HUES48 (cell line): ENCODE measurements at regions not wholly inside any gene's neighbourhood (a gene's known extent, or its start where the extent isn't known, plus 50 kb on each side); places are given as distances from the start of the nearest gene placed in this dataset.

Source experiments
- H3K27ac ChIP-seq: one replicate; pipeline ENCODE4 v1.7.0; 2013; ENCODE audit warnings: low read depth, low read length, inconsistent platforms
- H3K27me3 ChIP-seq: 2 replicates; pipeline ENCODE4 v1.6.1; 2013; ENCODE audit warnings: mild to moderate bottlenecking, low read length; ENCODE audit not compliant: control insufficient read depth, insufficient read depth
- H3K36me3 ChIP-seq: 2 replicates; pipeline ENCODE4 v1.6.1; 2013; ENCODE audit warnings: low read length; ENCODE audit not compliant: control insufficient read depth, insufficient read depth
- H3K4me1 ChIP-seq: 2 replicates; pipeline ENCODE4 v1.6.1; 2013; ENCODE audit warnings: mild to moderate bottlenecking, low read length; ENCODE audit not compliant: control insufficient read depth, insufficient read depth
- H3K4me3 ChIP-seq: 2 replicates; pipeline ENCODE4 v1.5.1; 2013; ENCODE audit warnings: mild to moderate bottlenecking, low read depth, low read length
- H3K9ac ChIP-seq: 2 replicates; pipeline ENCODE4 v1.6.1; 2013; ENCODE audit warnings: mild to moderate bottlenecking, low read depth, low read length, moderate library complexity
- H3K9me3 ChIP-seq: 2 replicates; pipeline ENCODE4 v1.6.1; 2013; ENCODE audit warnings: low read length; ENCODE audit not compliant: control insufficient read depth, insufficient read depth

DNA sequence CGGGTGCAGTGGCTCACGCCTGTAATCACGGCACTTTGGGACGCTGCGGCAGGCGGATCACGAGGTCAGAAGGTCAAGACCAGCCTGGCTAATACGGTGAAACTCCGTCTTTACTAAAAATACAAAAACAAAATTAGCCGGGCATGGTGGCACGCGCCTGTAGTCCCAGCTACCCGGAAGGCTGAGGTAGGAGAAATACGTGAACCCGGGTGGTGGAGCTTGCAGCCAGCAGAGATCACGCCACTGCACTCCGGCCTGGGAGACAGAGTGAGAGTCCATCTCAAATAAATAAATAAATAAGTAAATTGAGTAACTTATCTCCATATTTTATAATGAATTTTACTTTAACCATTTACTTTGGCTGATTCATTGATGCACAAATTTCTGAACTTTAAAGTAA, 1913.3 kb downstream of the PCDH7 start:
- no peak overlapping the region for H3K4me3 ChIP-seq
- no peaks in the 10 kb centered on the region for H3K4me1 ChIP-seq
- H3K9me3 ChIP-seq, result no peaks in the 10 kb centered on the region
- H3K9ac ChIP-seq, result no peak overlapping the region
- no peaks in the 10 kb centered on the region for H3K36me3 ChIP-seq
- no peaks in the 10 kb centered on the region for H3K27me3 ChIP-seq
- H3K27ac ChIP-seq, result no peak overlapping the region

DNA sequence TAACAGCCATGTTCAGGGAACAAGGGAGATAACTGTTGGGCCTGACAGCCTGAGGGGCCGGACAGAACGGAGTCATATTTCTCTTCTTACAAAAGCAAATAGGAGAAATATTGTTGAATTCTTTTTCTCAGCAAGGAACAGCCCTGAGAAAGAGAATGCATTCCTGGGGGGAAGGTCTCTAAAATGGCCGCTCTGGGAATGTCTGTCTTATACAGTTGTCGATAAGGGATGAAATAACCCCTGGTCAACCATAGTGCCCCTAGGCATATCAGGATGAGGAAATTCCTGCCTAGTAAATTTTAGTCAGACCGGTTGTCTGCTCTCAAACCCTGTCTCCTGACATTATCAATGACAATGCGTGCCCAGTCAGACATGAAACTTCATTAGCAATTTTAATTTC, 1925.5 kb downstream of the PCDH7 start:
- no peaks in the 10 kb centered on the region for H3K36me3 ChIP-seq
- no peaks in the 10 kb centered on the region for H3K4me1 ChIP-seq
- H3K27me3 ChIP-seq, result no peaks in the 10 kb centered on the region
- no peak overlapping the region for H3K27ac ChIP-seq
- no peak overlapping the region for H3K4me3 ChIP-seq
- no peak overlapping the region for H3K9ac ChIP-seq
- peaks cover 46% of the 10 kb centered on the region for H3K9me3 ChIP-seq

GRCh38 chr4:32658019-32658418, 1937.8 kb downstream of the PCDH7 start:
- Histone ChIP-seq H3K9ac (no peak overlapping the region), H3K27ac (peak overlapping the region; percentile 33), H3K4me1 (no peaks in the 10 kb centered on the region), H3K27me3 (no peaks in the 10 kb centered on the region), H3K9me3 (no peaks in the 10 kb centered on the region; the same call in 1 of the 2 replicates), H3K36me3 (no peaks in the 10 kb centered on the region), H3K4me3 (no peak overlapping the region)

GRCh38 chr4:32661229-32661628, 1941.1 kb downstream of the PCDH7 start:
- H3K9me3 ChIP-seq, result no peaks in the 10 kb centered on the region; the same call in none of the 2 replicates
- no peaks in the 10 kb centered on the region for H3K36me3 ChIP-seq
- H3K9ac ChIP-seq, result no peak overlapping the region
- no peak overlapping the region for H3K4me3 ChIP-seq
- no peaks in the 10 kb centered on the region for H3K27me3 ChIP-seq
- no peak overlapping the region for H3K27ac ChIP-seq
- no peaks in the 10 kb centered on the region for H3K4me1 ChIP-seq

- Histone ChIP-seq H3K36me3 (no peaks in the 10 kb centered on the region), H3K9ac (no peak overlapping the region), H3K27me3 (no peaks in the 10 kb centered on the region), H3K4me3 (no peak overlapping the region), H3K9me3 (no peaks in the 10 kb centered on the region; the same call in none of the 2 replicates), H3K4me1 (no peaks in the 10 kb centered on the region), H3K27ac (no peak overlapping the region)
Measured at GRCh38 chr4:32662803-32663202, 1942.6 kb downstream of the PCDH7 start.

- H3K36me3 ChIP-seq, result no peaks in the 10 kb centered on the region
- H3K4me1 ChIP-seq, result no peaks in the 10 kb centered on the region
- H3K27me3 ChIP-seq, result no peaks in the 10 kb centered on the region
- H3K27ac ChIP-seq, result no peak overlapping the region
- no peak overlapping the region for H3K4me3 ChIP-seq
- no peak overlapping the region for H3K9ac ChIP-seq
- H3K9me3 ChIP-seq, result no peaks in the 10 kb centered on the region
Measured at GRCh38 chr4:32672359-32672758, 1952.2 kb downstream of the PCDH7 start.

DNA sequence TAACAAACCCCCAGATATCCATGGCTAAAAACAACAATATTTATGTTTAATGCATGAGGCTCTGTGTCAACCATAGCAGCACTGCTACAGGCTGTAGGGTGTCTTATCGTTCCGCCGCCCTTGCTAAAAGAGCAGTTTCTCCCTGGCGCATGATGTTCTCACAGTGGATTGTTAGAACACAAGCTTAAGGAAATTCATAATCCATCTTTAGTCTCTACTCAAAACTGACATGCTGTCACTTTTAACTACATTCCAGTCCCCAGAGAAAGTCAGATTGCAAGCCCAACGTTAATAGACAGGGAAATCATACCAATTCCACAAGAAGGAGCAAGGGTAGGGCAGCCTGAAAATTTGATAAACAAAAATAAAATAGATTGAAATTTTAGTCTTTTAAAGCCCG, 1960.8 kb downstream of the PCDH7 start:
- no peak overlapping the region for H3K4me3 ChIP-seq
- H3K36me3 ChIP-seq, result no peaks in the 10 kb centered on the region
- H3K9ac ChIP-seq, result no peak overlapping the region
- no peaks in the 10 kb centered on the region for H3K27me3 ChIP-seq
- H3K4me1 ChIP-seq, result peaks cover 24% of the 10 kb centered on the region
- H3K9me3 ChIP-seq, result no peaks in the 10 kb centered on the region
- H3K27ac ChIP-seq, result no peak overlapping the region

- peaks cover 24% of the 10 kb centered on the region for H3K4me1 ChIP-seq
- no peaks in the 10 kb centered on the region for H3K36me3 ChIP-seq
- H3K9me3 ChIP-seq, result no peaks in the 10 kb centered on the region
- H3K27ac ChIP-seq, result peak overlapping the region; percentile 56
- no peak overlapping the region for H3K9ac ChIP-seq
- H3K27me3 ChIP-seq, result no peaks in the 10 kb centered on the region
- no peak overlapping the region; the same call in 1 of the 2 replicates for H3K4me3 ChIP-seq
Measured at GRCh38 chr4:32684160-32684559, 1964.0 kb downstream of the PCDH7 start.

DNA sequence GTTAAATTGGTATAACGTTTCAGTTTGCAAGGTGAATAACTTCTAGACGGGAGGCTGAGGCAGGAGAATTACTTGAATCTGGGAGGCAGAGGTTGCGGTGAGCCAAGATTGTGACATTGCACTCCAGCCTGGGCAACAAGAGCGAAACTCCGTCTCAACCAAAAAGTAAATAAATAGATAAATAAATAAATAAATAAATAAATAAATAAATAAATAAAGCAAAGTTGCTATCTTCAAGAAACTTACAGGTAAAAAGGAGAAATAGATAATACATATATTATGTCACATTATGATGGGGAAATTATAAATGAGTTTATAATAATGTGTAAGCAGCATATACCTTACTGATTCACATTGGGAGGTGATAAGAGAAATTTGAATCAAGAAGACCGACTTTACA, 1966.0 kb downstream of the PCDH7 start:
- peaks cover 25% of the 10 kb centered on the region for H3K4me1 ChIP-seq
- no peak overlapping the region for H3K4me3 ChIP-seq
- no peaks in the 10 kb centered on the region for H3K36me3 ChIP-seq
- no peaks in the 10 kb centered on the region for H3K27me3 ChIP-seq
- no peaks in the 10 kb centered on the region for H3K9me3 ChIP-seq
- no peak overlapping the region for H3K9ac ChIP-seq
- no peak overlapping the region for H3K27ac ChIP-seq

GRCh38 chr4:32689518-32689917, 1969.3 kb downstream of the PCDH7 start:
- no peak overlapping the region for H3K27ac ChIP-seq
- H3K27me3 ChIP-seq, result no peaks in the 10 kb centered on the region
- no peaks in the 10 kb centered on the region for H3K9me3 ChIP-seq
- H3K4me3 ChIP-seq, result no peak overlapping the region
- H3K9ac ChIP-seq, result no peak overlapping the region
- peaks cover 14% of the 10 kb centered on the region for H3K4me1 ChIP-seq
- H3K36me3 ChIP-seq, result no peaks in the 10 kb centered on the region

GRCh38 chr4:32697281-32697814, 1977.2 kb downstream of the PCDH7 start:
- Histone ChIP-seq H3K27me3 (no peaks in the 10 kb centered on the region), H3K9ac (no peak overlapping the region), H3K9me3 (no peaks in the 10 kb centered on the region)

DNA sequence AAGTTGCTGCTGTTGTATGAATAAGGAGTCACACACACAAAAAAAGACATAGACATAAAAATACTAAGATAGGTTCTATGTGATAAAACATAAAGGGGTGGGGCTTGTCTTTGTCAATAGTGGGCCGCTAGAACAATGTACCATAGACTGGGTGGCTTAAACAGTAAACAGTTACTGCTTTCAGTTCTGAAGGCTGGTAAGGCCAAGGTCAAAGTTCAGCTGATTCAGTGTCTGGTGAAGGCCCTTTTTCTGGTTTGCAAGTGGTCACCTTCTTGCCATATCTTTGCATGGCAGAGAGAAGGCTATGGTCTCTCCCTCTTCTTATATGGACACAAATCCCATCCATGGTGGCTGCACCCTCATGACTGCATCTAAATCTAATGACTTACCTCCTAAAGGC, 1980.7 kb downstream of the PCDH7 start:
- H3K4me1 ChIP-seq, result no peaks in the 10 kb centered on the region
- H3K27me3 ChIP-seq, result no peaks in the 10 kb centered on the region
- no peak overlapping the region for H3K4me3 ChIP-seq

More at GRCh38 chr4:32697281-32697814, 1977.2 kb downstream of the PCDH7 start:
- no peaks in the 10 kb centered on the region for H3K4me1 ChIP-seq
- no peak overlapping the region for H3K27ac ChIP-seq
- H3K36me3 ChIP-seq, result no peaks in the 10 kb centered on the region
- no peak overlapping the region for H3K4me3 ChIP-seq

More for the DNA sequence above, 1980.7 kb downstream of the PCDH7 start:
- Histone ChIP-seq H3K9me3 (no peaks in the 10 kb centered on the region), H3K36me3 (no peaks in the 10 kb centered on the region), H3K9ac (no peak overlapping the region), H3K27ac (no peak overlapping the region)
